ENCODE measurements at regions not wholly inside any gene's neighbourhood (a gene's known extent, or its start where the extent isn't known, plus 50 kb on each side); places are given as distances from the start of the nearest gene placed in this dataset.

- TF ChIP-seq ZNF274 (IDR thresholded peaks at IDR 0.05; ENCODE audit: low read depth, low read length) (no peak), YY1 (IDR thresholded peaks at IDR 0.05; ENCODE audit: insufficient read depth, insufficient read length) (no peak)
- Histone ChIP-seq H3K4me3 (ENCODE audit: insufficient read length, low read depth) (no peak overlapping the region), H3K9me3 (ENCODE audit: insufficient read depth, low read length) (no peaks in the 10 kb centered on the region), H3K27me3 (ENCODE audit: insufficient read depth, insufficient read length) (no peaks in the 10 kb centered on the region), H3K36me3 (ENCODE audit: insufficient read depth, insufficient read length, low read length) (no peaks in the 10 kb centered on the region), H3K9ac (ENCODE audit: insufficient read length, low read depth) (no peak overlapping the region), H3K4me1 (ENCODE audit: insufficient read depth, insufficient read length) (no peaks in the 10 kb centered on the region)
- no peak for DNase-seq (ENCODE audit: low read depth, low spot score)
Measured at GRCh38 chrX:5748586-5749150, 480.0 kb downstream of the NLGN4X start.

GRCh38 chrX:5746231-5746630, 482.4 kb downstream of the NLGN4X start:
- no peak for TF ChIP-seq ZNF274 (IDR thresholded peaks at IDR 0.05; ENCODE audit: low read depth, low read length)
- no peak for TF ChIP-seq SUZ12 (IDR thresholded peaks at IDR 0.05; ENCODE audit: extremely low read depth, insufficient read depth, insufficient read length)
- TF ChIP-seq YY1 (IDR thresholded peaks at IDR 0.05; ENCODE audit: insufficient read depth, insufficient read length) = no peak

GRCh38 chrX:5733501-5733900, 495.2 kb downstream of the NLGN4X start:
- Histone ChIP-seq H3K27me3 (ENCODE audit: insufficient read depth, insufficient read length) (no peaks in the 10 kb centered on the region), H3K9me3 (ENCODE audit: insufficient read depth, low read length) (no peaks in the 10 kb centered on the region; the same call in 1 of the 2 replicates), H3K4me3 (ENCODE audit: insufficient read length, low read depth) (no peak overlapping the region), H3K36me3 (ENCODE audit: insufficient read depth, insufficient read length, low read length) (no peaks in the 10 kb centered on the region), H3K9ac (ENCODE audit: insufficient read length, low read depth) (no peak overlapping the region), H3K4me1 (ENCODE audit: insufficient read depth, insufficient read length) (no peaks in the 10 kb centered on the region)
- DNase-seq (ENCODE audit: low read depth, low spot score) = no peak
- TF ChIP-seq ZNF274 (IDR thresholded peaks at IDR 0.05; ENCODE audit: low read depth, low read length) (no peak), SUZ12 (IDR thresholded peaks at IDR 0.05; ENCODE audit: extremely low read depth, insufficient read depth, insufficient read length) (no peak), YY1 (IDR thresholded peaks at IDR 0.05; ENCODE audit: insufficient read depth, insufficient read length) (no peak)

More at GRCh38 chrX:5746231-5746630, 482.4 kb downstream of the NLGN4X start:
- Histone ChIP-seq H3K9ac (ENCODE audit: insufficient read length, low read depth) (no peak overlapping the region), H3K36me3 (ENCODE audit: insufficient read depth, insufficient read length, low read length) (no peaks in the 10 kb centered on the region), H3K4me1 (ENCODE audit: insufficient read depth, insufficient read length) (no peaks in the 10 kb centered on the region), H3K9me3 (ENCODE audit: insufficient read depth, low read length) (no peaks in the 10 kb centered on the region), H3K4me3 (ENCODE audit: insufficient read length, low read depth) (no peak overlapping the region), H3K27me3 (ENCODE audit: insufficient read depth, insufficient read length) (no peaks in the 10 kb centered on the region)
- DNase-seq (ENCODE audit: low read depth, low spot score) = no peak

- TF ChIP-seq ZNF274 (IDR thresholded peaks at IDR 0.05; ENCODE audit: low read depth, low read length) (no peak), YY1 (IDR thresholded peaks at IDR 0.05; ENCODE audit: insufficient read depth, insufficient read length) (no peak), SUZ12 (IDR thresholded peaks at IDR 0.05; ENCODE audit: extremely low read depth, insufficient read depth, insufficient read length) (no peak)
- no peaks in the 10 kb centered on the region for H3K36me3 ChIP-seq (ENCODE audit: insufficient read depth, insufficient read length, low read length)
- H3K4me3 ChIP-seq (ENCODE audit: insufficient read length, low read depth) = no peak overlapping the region
- no peak overlapping the region for H3K9ac ChIP-seq (ENCODE audit: insufficient read length, low read depth)
- no peak for DNase-seq (ENCODE audit: low read depth, low spot score)
- H3K27me3 ChIP-seq (ENCODE audit: insufficient read depth, insufficient read length) = no peaks in the 10 kb centered on the region
- H3K4me1 ChIP-seq (ENCODE audit: insufficient read depth, insufficient read length) = no peaks in the 10 kb centered on the region
- H3K9me3 ChIP-seq (ENCODE audit: insufficient read depth, low read length) = no peaks in the 10 kb centered on the region; the same call in 1 of the 2 replicates
Measured at GRCh38 chrX:5730556-5730955, 498.1 kb downstream of the NLGN4X start.

GRCh38 chrX:5726224-5726623, 502.4 kb downstream of the NLGN4X start:
- DNase-seq (ENCODE audit: low read depth, low spot score) = no peak
- Histone ChIP-seq H3K27me3 (ENCODE audit: insufficient read depth, insufficient read length) (no peaks in the 10 kb centered on the region), H3K36me3 (ENCODE audit: insufficient read depth, insufficient read length, low read length) (no peaks in the 10 kb centered on the region), H3K9me3 (ENCODE audit: insufficient read depth, low read length) (no peaks in the 10 kb centered on the region), H3K9ac (ENCODE audit: insufficient read length, low read depth) (no peak overlapping the region), H3K4me1 (ENCODE audit: insufficient read depth, insufficient read length) (no peaks in the 10 kb centered on the region), H3K4me3 (ENCODE audit: insufficient read length, low read depth) (no peak overlapping the region)
- TF ChIP-seq YY1 (IDR thresholded peaks at IDR 0.05; ENCODE audit: insufficient read depth, insufficient read length) (no peak), SUZ12 (IDR thresholded peaks at IDR 0.05; ENCODE audit: extremely low read depth, insufficient read depth, insufficient read length) (no peak), ZNF274 (IDR thresholded peaks at IDR 0.05; ENCODE audit: low read depth, low read length) (no peak)

GRCh38 chrX:5724123-5724522, 504.5 kb downstream of the NLGN4X start:
- no peak for DNase-seq (ENCODE audit: low read depth, low spot score)
- Histone ChIP-seq H3K27me3 (ENCODE audit: insufficient read depth, insufficient read length) (no peaks in the 10 kb centered on the region), H3K4me1 (ENCODE audit: insufficient read depth, insufficient read length) (no peaks in the 10 kb centered on the region), H3K36me3 (ENCODE audit: insufficient read depth, insufficient read length, low read length) (no peaks in the 10 kb centered on the region), H3K4me3 (ENCODE audit: insufficient read length, low read depth) (no peak overlapping the region), H3K9me3 (ENCODE audit: insufficient read depth, low read length) (no peaks in the 10 kb centered on the region), H3K9ac (ENCODE audit: insufficient read length, low read depth) (no peak overlapping the region)
- TF ChIP-seq SUZ12 (IDR thresholded peaks at IDR 0.05; ENCODE audit: extremely low read depth, insufficient read depth, insufficient read length) = no peak
- no peak for TF ChIP-seq ZNF274 (IDR thresholded peaks at IDR 0.05; ENCODE audit: low read depth, low read length)
- TF ChIP-seq YY1 (IDR thresholded peaks at IDR 0.05; ENCODE audit: insufficient read depth, insufficient read length) = no peak

- TF ChIP-seq YY1 (IDR thresholded peaks at IDR 0.05; ENCODE audit: insufficient read depth, insufficient read length) = no peak
- no peak for TF ChIP-seq ZNF274 (IDR thresholded peaks at IDR 0.05; ENCODE audit: low read depth, low read length)
- TF ChIP-seq SUZ12 (IDR thresholded peaks at IDR 0.05; ENCODE audit: extremely low read depth, insufficient read depth, insufficient read length) = no peak
- Histone ChIP-seq H3K4me1 (ENCODE audit: insufficient read depth, insufficient read length) (no peaks in the 10 kb centered on the region), H3K36me3 (ENCODE audit: insufficient read depth, insufficient read length, low read length) (no peaks in the 10 kb centered on the region), H3K4me3 (ENCODE audit: insufficient read length, low read depth) (no peak overlapping the region), H3K27me3 (ENCODE audit: insufficient read depth, insufficient read length) (no peaks in the 10 kb centered on the region), H3K9me3 (ENCODE audit: insufficient read depth, low read length) (no peaks in the 10 kb centered on the region), H3K9ac (ENCODE audit: insufficient read length, low read depth) (no peak overlapping the region)
- no peak for DNase-seq (ENCODE audit: low read depth, low spot score)
Measured at GRCh38 chrX:5718651-5719050, 510.0 kb downstream of the NLGN4X start.

All from NT2/D1 (cell line).